A549 (cell line): ENCODE measurements at regions not wholly inside any gene's neighbourhood (a gene's known extent, or its start where the extent isn't known, plus 50 kb on each side); places are given as distances from the start of the nearest gene placed in this dataset.

ENCODE experiments used
- HOXA7 ChIP-seq: fragments of 250-450 bp; sonication (Bioruptor Pico); IDR thresholded peaks from 2 replicates; pipeline ENCODE4 v1.5.0; 2020; ENCODE audit warnings: mild to moderate bottlenecking, moderate library complexity
- MAFK ChIP-seq: fragments of 450-650 bp; IDR thresholded peaks from 2 replicates; pipeline ENCODE4 v1.6.1; 2014; ENCODE audit not compliant: partially characterized antibody
- PBX3 ChIP-seq: IDR thresholded peaks from 2 replicates; pipeline ENCODE4 v1.6.1; 2012
- POLR2A ChIP-seq: IDR thresholded peaks from 2 replicates; pipeline ENCODE4 v1.6.1; 2012; ENCODE audit warnings: mild to moderate bottlenecking, low read length
- RAD21 ChIP-seq, 2 experiments: fragments of >200 bp in 1 of 2; sonication (Bioruptor Twin) in 1 of 2; formaldehyde crosslinking in 1 of 2; IDR thresholded peaks in 1 of 2; conservative IDR thresholded peaks in 1 of 2; 2 replicates in 1 of 2; 3 replicates in 1 of 2; pipeline ENCODE4 v1.6.1; 2012 to 2018; ENCODE audit warnings: inconsistent platforms in 1 of 2
- RFX5 ChIP-seq: fragments of 450-650 bp; IDR thresholded peaks from 2 replicates; pipeline ENCODE4 v1.7.1; 2014; ENCODE audit warnings: antibody characterized with exemption, mild to moderate bottlenecking, moderate library complexity
- SMC3 ChIP-seq: fragments of >200 bp; sonication (Bioruptor Twin); formaldehyde crosslinking; IDR thresholded peaks from 3 replicates; pipeline ENCODE4 v1.6.1; 2018; ENCODE audit warnings: inconsistent platforms
- SREBF2 ChIP-seq: fragments of 450-650 bp; IDR thresholded peaks from 2 replicates; pipeline ENCODE4 v1.6.1; 2014; ENCODE audit warnings: mild to moderate bottlenecking, moderate library complexity

GRCh38 chr3:156052115-156052514 lies 68.3 kb upstream of the KCNAB1 start:
- no peak for TF ChIP-seq RFX5
- no peak for TF ChIP-seq SMC3
- TF ChIP-seq RAD21 (conservative IDR thresholded peaks at IDR 0.05 in 1 of 2, IDR thresholded peaks at IDR 0.05 in 1 of 2), result no peak
- no peak for TF ChIP-seq MAFK
- TF ChIP-seq PBX3, result no peak
- no peak for TF ChIP-seq POLR2A
- no peak for TF ChIP-seq SREBF2
- no peak for TF ChIP-seq HOXA7 (CRISPR knock-in tag)
